Astrocyte of the spinal cord (primary cell): ENCODE measurements at regions not wholly inside any gene's neighbourhood (a gene's known extent, or its start where the extent isn't known, plus 50 kb on each side); places are given as distances from the start of the nearest gene placed in this dataset.

ENCODE experiments used
- DNase-seq: peaks from one replicate; pipeline ENCODE4 v3.0.0; 2011; ENCODE audit warnings: low read depth, low spot score
- H3K4me3 ChIP-seq: 2 replicates; pipeline ENCODE4 v1.5.1; 2011; ENCODE audit warnings: low read depth, mild to moderate bottlenecking, low read length, moderate library complexity
- CTCF ChIP-seq: IDR thresholded peaks from 2 replicates; pipeline ENCODE4 v1.5.1; 2012; ENCODE audit warnings: low read depth, mild to moderate bottlenecking, low read length, inconsistent platforms
- in situ Hi-C: cut with HindIII; loops from 2 replicates; pipeline ENCODE4 v1.10.0; 2017; ENCODE audit warnings: low sequenced_read_pairs

- in situ Hi-C loops, result no loop called here
- no peak for DNase-seq
- no peak for TF ChIP-seq CTCF
- H3K4me3 ChIP-seq, result no peak overlapping the region
Observed at GRCh38 chr13:84238381-84238780, 356.1 kb upstream of the SLITRK1 start.

- H3K4me3 ChIP-seq, result no peak overlapping the region
- DNase-seq, result no peak
- TF ChIP-seq CTCF, result no peak
- in situ Hi-C loops, result no loop called here
Observed at GRCh38 chr13:84237143-84237542, 354.9 kb upstream of the SLITRK1 start.

DNA sequence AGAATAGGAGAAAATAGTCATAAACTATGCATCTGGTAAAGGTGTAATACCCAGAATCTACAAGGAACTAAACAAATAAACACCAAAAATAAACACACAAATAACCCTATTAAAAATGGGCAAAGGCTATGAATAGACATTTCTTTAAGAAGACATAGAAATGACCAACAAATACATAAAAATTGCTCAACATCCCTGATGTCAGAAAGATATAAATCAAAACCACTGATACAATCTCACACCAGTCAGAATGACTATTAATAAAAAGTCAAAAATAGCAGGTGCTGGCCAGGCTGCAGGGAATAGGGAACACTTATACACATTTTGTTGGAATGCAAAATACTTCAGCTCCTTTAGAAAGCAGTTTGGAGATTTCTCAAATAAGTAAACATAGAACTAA is 352.1 kb upstream of the SLITRK1 start:
- H3K4me3 ChIP-seq, result no peak overlapping the region
- DNase-seq, result no peak
- in situ Hi-C loops, result no loop called here
- no peak for TF ChIP-seq CTCF

DNA sequence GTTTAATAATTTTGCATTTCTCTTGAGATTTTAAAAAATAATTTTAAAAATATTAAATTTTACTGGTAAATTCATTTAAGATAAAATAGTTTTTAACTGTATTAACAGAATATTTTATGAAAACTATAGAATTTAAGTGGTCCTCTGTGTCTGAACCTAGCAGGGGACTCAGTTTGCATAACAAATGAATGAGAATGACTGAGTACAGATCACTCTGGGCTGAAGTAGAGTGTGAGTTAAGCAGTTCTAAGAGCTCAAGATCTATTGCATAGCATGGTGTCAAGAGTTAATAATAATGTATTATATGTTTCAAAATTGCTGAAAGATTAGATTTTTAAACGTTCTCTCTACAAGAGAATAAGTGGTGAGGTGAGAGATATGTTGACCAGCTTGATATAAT is 348.3 kb upstream of the SLITRK1 start:
- H3K4me3 ChIP-seq, result no peak overlapping the region
- TF ChIP-seq CTCF, result no peak
- no peak for DNase-seq
- in situ Hi-C loops, result no loop called here

DNA sequence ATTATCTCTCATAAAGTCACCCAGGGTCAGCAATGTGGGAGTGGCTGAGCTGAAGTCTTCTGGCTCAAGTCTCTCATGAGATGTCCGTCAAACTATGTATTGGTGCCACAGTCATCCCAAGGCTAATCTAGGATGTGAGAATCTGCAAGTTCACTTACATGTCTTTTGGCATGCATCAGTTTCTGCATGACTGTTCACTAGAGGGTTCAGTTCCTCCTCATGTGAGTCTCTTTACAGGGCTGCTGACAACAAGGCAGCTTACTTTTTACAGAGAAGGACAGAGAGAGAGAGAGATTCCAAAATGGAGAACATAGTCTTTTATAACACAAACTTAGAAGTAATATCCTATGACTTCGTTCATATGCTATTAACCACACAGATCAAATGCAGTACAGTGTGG is 328.8 kb upstream of the SLITRK1 start:
- DNase-seq, result no peak
- TF ChIP-seq CTCF, result no peak
- in situ Hi-C loops, result no loop called here
- no peak overlapping the region for H3K4me3 ChIP-seq

DNA sequence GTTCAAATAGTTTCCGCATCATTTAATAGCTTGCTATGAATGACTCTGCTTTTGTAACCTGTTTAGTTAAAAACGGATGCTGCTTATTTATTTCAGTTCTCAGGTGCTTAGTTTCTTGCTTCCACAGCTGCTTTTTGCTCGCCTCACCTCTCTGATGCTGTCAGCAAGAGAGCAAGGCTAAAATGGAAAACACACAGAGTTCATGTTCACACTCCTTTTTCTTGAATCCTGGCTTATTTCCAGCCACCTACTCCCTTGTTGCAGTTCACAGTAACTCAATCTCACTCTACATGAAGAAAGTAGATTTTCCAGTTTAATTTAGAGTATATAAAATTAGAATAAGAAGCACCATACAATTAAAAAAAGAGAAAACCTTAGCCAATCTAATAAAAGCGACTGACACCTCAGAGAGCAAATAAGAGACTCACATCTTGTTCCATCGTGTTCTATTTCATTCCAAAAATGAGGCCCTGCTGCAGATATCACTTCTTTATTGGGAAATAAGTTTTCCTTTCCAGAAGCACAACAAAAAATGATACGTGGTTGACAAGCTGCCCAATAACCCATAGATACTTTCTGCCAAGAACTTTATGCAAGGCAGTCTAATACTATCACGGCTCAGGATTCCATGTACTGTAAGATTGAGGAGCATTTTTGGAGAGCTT is 326.1 kb upstream of the SLITRK1 start:
- no peak for DNase-seq
- TF ChIP-seq CTCF, result no peak
- in situ Hi-C loops, result no loop called here
- no peak overlapping the region for H3K4me3 ChIP-seq

DNA sequence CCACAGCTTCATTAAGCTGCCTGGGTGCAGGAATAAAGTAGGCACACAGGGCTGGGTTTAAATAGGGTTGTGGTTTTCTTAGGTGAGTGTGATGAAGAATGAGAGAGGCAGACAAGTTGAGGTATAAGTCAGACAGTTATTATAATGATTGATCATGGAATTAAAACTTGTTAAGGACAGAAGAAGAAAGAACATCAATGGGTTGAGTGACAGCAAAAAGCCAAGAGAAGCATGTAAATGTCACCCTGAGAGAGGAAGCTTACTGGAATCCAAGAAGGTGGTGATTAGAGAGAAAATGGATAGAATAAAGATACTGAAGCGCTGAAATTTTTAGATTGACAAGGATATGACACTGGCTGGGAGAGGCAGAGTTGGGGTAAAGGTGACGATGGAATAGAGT is 325.2 kb upstream of the SLITRK1 start:
- no peak for TF ChIP-seq CTCF
- no peak for DNase-seq
- no peak overlapping the region for H3K4me3 ChIP-seq
- in situ Hi-C loops, result no loop called here
